ENCODE measurements at regions not wholly inside any gene's neighbourhood (a gene's known extent, or its start where the extent isn't known, plus 50 kb on each side); places are given as distances from the start of the nearest gene placed in this dataset.

DNA sequence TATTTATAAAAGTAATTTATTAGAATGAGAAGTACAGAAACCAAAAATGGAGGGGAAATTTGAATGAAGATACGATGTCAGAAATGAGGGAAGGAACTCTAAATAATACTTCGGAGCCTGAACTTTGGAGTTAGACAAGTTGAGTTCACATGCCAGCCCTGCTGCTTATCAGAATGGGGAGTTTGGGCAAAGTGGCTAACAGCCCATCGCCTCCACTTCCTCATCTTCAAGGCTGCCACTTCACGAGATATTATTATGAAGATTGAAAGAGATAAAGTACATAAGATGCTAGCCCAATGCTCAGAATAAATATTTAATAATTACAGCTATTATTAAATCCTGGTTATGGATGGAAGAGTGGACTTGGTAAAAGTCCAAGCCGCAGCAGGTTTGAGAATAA is 56.2 kb upstream of the ABCA1 start:
- no peak for TF ChIP-seq CTCF (IDR thresholded peaks at IDR 0.05)
- TF ChIP-seq POLR2A (IDR thresholded peaks at IDR 0.05): no peak

Measured in lower leg skin (tissue), 3 donors.